Activated CD4-positive, alpha-beta T cell treated with anti-CD3 and anti-CD28 coated beads for 48 hours (primary cell): ENCODE measurements at regions not wholly inside any gene's neighbourhood (a gene's known extent, or its start where the extent isn't known, plus 50 kb on each side); places are given as distances from the start of the nearest gene placed in this dataset.

ENCODE experiments used
- DNase-seq: peaks from one replicate; pipeline ENCODE4 v3.0.0-alpha.2; 2020

- DNase-seq = no peak
These were observed 495.3 kb upstream of the NMUR2 start for GRCh38 chr5:152900332-152900731.

GRCh38 chr5:152901754-152902153 is 496.7 kb upstream of the NMUR2 start:
- DNase-seq = no peak

DNA sequence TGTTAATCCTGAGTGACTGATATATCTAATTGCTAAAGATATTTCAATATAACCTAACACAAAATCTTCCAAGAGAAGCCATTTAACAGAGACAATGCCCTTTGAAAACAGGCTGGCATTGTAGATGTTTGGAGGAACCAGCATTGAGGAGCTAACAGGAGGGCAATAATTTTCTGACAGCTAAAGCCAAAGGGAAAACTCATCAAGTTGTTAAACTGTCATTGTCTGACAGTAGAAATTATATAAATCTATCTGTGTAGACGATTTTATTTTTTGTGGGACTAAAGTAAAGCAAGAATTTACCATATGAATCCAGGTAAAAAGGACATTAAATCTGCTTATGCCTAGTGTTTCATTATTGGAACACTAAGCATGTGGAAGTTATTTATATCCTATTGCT is 500.2 kb upstream of the NMUR2 start:
- DNase-seq = no peak

DNA sequence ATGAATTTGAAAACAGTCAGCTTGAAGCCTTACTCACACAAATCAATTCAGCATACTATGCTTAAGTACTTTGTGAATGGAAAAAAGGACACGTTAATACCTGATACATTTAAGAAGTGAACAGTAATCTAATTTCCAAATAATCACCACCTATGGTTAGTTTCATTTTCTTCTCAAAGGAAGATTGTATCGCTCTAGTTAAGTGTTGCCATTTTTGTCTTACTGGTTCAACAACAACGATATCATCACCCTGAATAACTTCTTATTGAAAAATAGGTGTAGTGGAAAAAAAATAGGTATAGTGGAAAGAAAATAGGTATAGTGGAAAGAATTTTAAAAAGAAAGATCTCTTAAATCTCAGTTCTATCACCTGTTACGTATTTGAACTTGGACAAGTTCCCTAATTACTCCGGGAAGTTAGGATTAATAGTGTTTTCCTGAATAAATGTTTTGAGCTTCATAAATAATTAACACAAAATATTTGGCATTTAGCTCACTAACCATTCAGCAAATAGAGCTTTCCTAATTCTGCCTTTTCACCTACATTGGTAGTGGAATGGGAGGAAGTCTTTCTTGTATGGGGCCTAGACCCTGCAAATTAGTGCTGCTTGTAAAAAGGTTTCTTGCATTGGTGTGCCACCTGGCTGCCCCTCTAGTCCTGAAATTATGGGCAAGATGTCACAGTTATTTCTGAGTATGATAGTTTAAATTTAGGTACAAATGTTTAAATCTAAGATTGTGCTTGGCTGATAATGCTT is 502.6 kb upstream of the NMUR2 start:
- DNase-seq = no peak

DNA sequence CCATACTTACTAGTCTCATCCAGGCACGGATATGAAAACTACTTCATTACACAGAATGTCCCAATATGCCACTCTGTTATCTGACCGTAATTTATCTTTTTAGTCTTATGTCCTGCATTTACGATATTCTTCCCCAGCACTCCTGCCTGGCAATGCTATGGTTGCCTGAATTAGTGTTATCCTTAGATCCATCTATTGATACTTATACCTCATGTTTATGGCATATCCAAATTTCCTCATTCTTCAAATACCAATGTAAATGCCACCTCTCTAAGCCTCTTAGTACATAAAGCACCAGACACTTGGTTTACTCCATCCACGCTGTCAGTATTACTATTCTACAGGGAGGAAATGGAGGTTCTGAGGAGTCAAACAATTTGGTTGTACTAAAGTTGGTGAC is 507.8 kb upstream of the NMUR2 start:
- no peak for DNase-seq

GRCh38 chr5:152932621-152933020 is 527.5 kb upstream of the NMUR2 start:
- no peak for DNase-seq

DNA sequence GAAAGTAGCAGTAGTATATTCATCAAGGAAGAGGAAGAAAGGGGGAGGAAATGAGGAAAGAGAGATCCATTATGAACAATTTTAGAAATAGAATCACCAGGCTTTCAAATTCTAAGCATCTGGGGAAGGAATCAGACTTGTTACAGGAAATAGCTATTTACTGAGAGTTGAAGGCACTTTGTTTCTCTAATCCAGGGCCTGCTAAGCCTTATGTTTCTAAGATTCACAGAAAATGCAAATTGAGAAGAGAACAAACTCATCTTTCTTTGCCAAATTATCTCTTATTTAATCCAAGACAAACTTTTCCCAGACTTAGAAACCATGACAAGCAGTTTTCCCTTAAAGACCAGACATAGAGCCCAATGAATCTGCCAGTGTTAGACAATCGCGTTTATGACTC is 528.0 kb upstream of the NMUR2 start:
- no peak for DNase-seq

- no peak for DNase-seq
These were observed 533.6 kb upstream of the NMUR2 start for GRCh38 chr5:152938630-152939029.

DNA sequence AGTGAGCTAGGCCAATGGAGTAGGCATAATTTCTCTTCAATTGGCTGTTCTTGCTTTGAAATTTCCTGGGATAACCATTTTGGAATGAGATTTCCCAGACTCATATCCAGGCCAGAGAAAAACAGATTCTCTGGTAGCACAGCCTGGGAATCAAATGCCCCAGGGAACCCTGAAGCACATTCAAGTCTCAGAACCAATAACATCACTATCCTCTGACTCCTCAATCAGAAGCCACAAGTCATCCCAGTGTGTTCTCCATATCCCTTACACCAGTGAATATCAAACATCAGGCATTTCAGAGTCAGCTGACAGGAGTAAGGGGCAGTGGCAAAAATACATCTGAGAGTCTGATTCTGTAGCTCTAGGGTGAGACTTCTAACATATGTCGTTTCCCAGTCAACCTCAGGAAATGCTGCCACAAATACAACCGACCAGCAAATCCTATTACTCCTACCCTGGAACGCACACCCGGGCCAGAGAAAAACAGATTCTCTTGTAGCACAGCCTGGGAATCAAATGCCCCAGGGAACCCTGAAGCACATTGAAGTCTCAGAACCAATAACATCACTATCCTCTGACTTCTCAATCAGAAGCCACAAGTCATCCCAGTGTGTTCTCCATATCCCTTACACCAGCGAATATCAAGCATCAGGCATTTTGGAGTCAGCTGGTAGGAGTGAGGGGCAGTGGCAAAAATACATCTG is 537.7 kb upstream of the NMUR2 start:
- no peak for DNase-seq

DNA sequence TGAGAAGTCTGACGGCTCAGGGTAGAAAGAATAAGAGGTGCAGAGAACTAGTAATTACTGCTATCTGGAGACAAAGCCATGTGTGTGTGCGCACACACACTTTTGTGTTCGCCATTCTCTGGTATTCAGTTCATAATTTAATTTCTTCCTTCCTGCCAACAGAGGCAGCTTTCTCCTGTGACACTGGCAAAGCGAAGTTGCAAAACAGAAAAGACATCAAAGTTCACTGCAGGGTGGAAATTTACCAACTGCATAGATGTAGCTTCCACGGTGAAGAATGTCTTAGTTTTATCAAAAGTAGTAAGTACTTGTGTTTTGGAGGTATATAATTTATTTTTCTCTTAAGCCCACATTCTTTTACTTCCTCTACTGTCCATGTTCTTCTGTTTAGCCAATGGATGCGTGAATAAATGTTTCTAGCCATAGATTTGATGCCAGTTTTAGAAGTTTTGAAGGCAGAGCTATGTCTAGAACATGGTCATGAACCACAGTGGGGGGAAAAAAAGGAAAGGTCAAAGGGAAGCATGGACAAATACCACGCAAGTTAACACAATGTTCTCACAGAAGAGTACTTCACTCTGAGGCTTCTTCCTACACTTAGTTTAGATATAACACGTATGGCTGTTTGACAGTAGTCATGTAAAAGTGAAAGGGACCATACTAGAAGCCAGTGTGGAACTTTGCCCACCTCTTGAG is 536.5 kb upstream of the GRIA1 start:
- no peak for DNase-seq

DNA sequence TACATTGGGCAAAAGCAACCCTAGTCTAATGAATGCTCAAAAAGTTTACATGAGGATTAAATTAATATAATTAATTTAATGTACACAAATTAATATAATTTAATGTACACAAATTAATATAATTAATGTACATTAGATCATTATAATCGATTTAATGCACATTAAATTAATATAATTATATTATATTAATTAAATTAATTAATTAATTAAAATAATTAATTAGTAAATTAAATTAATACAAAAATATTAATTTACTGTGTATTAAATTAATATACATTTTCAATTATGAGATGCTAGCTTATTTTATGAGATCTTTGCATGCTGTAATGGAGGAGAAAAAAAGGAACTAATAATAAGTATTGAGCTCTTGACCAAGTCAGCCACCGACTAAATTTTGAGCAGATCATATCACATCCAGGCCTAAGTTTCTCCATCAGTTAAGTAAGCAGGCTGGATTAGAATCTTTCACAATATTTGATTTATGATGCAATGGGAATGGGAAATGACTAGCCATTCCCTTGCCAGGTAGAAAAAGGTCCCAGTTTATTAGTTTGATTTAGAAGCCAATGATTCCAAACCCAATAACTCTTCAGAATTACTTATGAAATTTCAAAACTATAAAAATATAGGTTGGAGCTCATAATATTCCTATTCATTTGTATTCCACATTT is 533.4 kb upstream of the GRIA1 start:
- no peak for DNase-seq

GRCh38 chr5:152978141-152978835 is 512.2 kb upstream of the GRIA1 start:
- DNase-seq = no peak

- DNase-seq = no peak
These were observed 503.3 kb upstream of the GRIA1 start for GRCh38 chr5:152987131-152987530.

DNA sequence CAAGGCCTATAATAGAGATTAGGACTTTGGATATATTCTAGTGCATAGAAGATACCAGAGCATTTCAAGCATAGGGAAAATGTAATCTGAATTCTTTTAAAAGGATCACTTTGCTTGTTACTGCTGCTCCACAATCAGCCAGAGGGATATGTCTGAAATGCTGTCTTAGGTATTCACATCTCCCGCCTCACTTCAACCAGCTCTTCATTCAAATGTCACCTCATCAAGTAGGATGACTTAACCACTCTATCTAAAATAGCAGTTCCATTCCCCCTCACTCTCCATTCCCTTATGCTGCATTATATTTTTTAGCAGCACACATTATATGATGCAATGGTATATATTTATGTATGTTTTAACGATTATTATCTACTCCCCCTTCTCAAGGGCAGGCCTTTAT is 500.3 kb upstream of the GRIA1 start:
- DNase-seq = no peak

DNA sequence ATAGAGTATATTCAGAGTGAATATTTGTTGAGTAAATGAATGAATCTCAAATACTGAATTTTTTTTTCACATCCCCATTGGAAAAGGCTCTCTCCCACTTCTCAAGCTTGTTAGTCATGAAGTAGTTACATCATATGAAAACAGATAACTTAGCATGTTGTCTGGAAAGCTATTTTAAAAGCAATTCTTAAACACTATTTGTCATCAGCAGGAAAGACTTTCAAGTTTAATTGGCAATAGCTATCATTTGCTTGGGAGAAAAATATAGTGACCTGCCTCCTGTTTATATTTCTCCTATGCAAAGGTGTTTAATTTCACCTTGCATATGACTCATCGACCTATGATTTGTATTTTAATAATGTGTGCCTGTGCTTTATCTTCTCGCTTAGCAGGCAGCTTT is 499.8 kb upstream of the GRIA1 start:
- DNase-seq = no peak

DNA sequence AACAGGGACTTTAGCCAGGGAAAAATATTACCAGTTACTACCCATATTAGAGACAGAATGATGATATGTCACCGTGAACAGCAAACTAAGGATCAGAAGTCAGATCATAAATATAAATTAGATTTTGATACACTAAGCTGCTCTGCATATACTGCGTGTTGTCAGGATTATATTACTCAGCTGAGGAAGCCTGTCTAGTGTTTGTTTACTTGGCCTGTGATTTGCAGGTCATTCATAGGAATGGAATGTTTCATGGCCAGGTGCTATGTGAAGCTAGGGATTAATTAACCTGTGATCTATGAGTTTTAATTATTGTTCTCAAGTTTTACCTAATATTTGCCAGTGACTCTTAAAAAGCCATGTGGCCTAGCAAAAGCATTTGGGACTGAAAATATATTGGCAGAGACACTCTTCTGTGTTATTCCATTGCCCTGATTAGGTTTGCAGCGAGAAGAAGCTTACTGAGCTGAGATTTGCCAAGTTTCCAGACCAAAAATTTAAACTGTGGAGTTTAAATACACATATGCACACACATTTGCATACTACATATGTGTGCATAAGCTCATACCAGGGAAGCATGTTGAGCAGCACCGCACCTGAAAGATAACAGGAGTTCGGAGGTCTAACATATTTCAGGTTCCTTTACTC is 496.3 kb upstream of the GRIA1 start:
- DNase-seq = no peak

GRCh38 chr5:152995214-152995725 is 495.2 kb upstream of the GRIA1 start:
- no peak for DNase-seq

- no peak for DNase-seq
These were observed 484.8 kb upstream of the GRIA1 start for GRCh38 chr5:153005711-153006110.

DNA sequence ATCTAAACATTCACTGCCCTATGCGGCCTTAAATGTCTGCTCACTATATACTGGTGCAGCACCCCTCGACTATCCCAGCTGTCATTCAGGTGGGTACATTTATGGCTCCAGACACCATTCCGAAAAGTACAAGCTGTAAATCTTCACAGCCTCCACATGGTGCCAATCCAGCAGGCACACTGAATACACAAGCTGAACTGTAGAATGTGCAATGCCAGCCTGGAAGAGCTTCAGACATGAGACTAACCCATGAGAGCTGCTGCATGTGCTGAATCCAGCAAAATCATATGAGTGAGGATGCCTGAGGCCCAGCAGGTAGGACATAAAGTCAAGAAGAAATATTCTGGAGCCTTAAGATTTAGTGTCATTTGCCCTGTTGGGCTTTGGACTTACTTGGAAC is 483.8 kb upstream of the GRIA1 start:
- no peak for DNase-seq

GRCh38 chr5:153014194-153014593 is 476.3 kb upstream of the GRIA1 start:
- DNase-seq = no peak

DNA sequence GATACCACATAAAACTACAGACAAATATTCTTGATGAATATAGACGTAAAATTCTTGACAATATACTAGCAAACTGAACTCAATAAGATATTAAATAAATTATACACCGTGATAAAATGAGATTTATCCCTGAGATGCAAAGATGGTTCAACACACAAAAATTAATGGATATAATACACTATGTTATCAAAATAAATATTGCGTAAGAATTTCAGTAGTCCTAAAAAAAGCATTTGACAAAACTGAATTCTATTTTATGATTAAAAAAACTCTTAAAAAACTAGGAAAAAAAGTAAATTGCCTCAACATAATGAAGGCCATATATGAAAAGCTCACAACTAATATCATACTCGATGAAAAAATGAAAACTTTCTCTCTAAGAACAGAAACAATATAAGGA is 472.3 kb upstream of the GRIA1 start:
- DNase-seq = no peak
